BE2C (cell line): ENCODE measurements at regions not wholly inside any gene's neighbourhood (a gene's known extent, or its start where the extent isn't known, plus 50 kb on each side); places are given as distances from the start of the nearest gene placed in this dataset.

Source experiments
- DNase-seq: peaks from one replicate; pipeline ENCODE4 v3.0.0-alpha.2; 2020
- H3K27me3 ChIP-seq: fragments of 250-450 bp; sonication (Bioruptor Pico); 2 replicates; pipeline ENCODE4 v1.5.1; 2020; ENCODE audit warnings: mild to moderate bottlenecking
- H3K36me3 ChIP-seq: fragments of 250-450 bp; sonication (Bioruptor Pico); 2 replicates; pipeline ENCODE4 v1.5.1; 2020; ENCODE audit warnings: mild to moderate bottlenecking
- H3K4me1 ChIP-seq: fragments of 250-450 bp; sonication (Bioruptor Pico); 2 replicates; pipeline ENCODE4 v1.5.1; 2020
- H3K4me3 ChIP-seq: 2 replicates; pipeline ENCODE4 v1.5.1; 2011; ENCODE audit warnings: low read depth, low read length
- H3K9me3 ChIP-seq: fragments of 250-450 bp; sonication (Bioruptor Pico); 2 replicates; pipeline ENCODE4 v1.5.1; 2020
- TF ChIP-seq, protein P1 (sequence below): IDR thresholded peaks from 2 replicates; pipeline ENCODE4 v1.5.1; 2012; ENCODE audit warnings: mild to moderate bottlenecking, low read depth, low read length

DNA sequence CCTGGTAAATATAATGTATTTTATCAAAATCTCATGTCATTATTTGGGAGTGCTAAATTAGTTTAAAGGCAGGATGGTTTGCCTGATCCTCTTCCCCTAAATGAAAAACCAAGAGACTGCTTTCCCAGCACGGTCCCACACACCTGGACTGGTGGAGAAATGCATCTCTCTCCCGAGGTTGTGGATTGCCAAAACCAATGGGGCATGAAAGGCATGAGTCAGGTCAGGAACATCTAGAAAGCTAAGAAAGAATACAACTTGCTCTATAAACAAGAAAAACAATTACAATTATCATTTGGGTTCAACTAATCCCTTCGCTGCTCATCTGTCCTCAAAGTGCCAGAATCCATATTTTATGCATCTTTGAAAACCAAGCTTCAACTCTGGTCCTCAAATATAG is 308.3 kb upstream of the IRAK1BP1 start:
- H3K9me3 ChIP-seq, result peaks cover 2% of the 10 kb centered on the region; the same call in 1 of the 2 replicates
- TF ChIP-seq, protein P1, sequence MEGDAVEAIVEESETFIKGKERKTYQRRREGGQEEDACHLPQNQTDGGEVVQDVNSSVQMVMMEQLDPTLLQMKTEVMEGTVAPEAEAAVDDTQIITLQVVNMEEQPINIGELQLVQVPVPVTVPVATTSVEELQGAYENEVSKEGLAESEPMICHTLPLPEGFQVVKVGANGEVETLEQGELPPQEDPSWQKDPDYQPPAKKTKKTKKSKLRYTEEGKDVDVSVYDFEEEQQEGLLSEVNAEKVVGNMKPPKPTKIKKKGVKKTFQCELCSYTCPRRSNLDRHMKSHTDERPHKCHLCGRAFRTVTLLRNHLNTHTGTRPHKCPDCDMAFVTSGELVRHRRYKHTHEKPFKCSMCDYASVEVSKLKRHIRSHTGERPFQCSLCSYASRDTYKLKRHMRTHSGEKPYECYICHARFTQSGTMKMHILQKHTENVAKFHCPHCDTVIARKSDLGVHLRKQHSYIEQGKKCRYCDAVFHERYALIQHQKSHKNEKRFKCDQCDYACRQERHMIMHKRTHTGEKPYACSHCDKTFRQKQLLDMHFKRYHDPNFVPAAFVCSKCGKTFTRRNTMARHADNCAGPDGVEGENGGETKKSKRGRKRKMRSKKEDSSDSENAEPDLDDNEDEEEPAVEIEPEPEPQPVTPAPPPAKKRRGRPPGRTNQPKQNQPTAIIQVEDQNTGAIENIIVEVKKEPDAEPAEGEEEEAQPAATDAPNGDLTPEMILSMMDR, result no peak
- no peaks in the 10 kb centered on the region for H3K27me3 ChIP-seq
- DNase-seq, result no peak
- no peaks in the 10 kb centered on the region for H3K36me3 ChIP-seq
- no peak overlapping the region for H3K4me3 ChIP-seq
- no peaks in the 10 kb centered on the region for H3K4me1 ChIP-seq

DNA sequence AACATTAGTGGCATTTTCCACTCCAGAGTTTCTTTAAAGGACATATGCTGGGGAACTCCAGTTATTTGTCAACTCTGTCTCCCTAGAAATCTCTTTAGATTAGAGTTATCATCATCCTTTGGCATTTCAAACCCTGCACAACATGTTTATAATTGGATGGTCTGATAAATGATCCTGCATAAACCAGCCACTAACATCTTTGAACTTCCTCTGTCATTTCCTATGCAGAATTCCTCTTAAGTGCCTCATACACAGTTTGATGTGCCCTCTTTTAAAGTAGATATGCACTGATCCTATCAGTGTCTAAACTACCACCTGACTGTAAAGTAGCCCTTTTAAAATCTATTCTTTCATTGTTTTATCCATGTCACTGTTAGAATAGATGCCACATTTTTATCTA is 306.3 kb upstream of the IRAK1BP1 start:
- H3K27me3 ChIP-seq, result no peaks in the 10 kb centered on the region
- TF ChIP-seq, protein P1, result no peak
- peaks cover 2% of the 10 kb centered on the region; the same call in 1 of the 2 replicates for H3K9me3 ChIP-seq
- no peaks in the 10 kb centered on the region for H3K4me1 ChIP-seq
- H3K36me3 ChIP-seq, result no peaks in the 10 kb centered on the region
- no peak overlapping the region for H3K4me3 ChIP-seq
- no peak for DNase-seq

DNA sequence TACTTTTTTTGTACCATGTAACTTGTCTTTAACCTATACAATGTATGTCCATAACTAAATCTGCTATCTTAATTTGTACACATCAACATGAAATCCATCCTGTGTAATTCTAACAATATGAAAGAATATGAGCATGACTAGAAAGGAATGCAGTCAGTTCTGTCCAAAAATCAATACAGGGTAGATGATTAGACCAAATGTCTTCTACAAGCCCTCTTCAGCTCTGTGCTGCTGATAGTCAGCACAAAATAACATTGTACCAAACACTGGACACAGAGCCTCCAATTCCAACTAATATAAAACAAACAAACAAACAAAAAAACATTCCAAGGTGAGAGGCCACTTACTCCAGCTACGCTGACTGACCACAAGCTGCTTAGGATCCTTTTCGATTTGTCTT is 301.4 kb upstream of the IRAK1BP1 start:
- no peak for DNase-seq
- Histone ChIP-seq H3K4me1 (no peaks in the 10 kb centered on the region), H3K4me3 (no peak overlapping the region), H3K27me3 (no peaks in the 10 kb centered on the region), H3K9me3 (no peaks in the 10 kb centered on the region), H3K36me3 (no peaks in the 10 kb centered on the region)
- TF ChIP-seq, protein P1, result no peak

DNA sequence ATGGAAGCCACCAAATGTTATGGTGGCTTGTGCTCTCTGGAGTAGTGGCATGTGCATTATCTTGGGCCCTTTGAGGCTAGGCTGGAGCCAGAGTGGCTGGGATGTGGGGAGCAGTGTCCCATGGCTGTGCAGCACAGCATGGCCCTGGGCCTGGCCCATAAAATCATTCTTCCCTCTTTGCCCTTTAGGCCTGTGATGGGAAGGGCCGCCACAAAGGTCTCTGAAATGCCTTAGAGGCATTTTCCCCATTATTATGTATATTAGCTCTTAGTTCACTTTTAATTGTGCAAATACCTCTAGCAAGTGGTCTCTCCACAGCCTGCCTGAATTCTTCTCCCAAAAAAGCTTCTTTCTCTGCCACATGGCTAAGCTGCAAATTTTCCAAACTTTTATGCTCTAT is 297.3 kb upstream of the IRAK1BP1 start:
- Histone ChIP-seq H3K4me1 (no peaks in the 10 kb centered on the region), H3K36me3 (no peaks in the 10 kb centered on the region), H3K4me3 (no peak overlapping the region), H3K9me3 (peaks cover 5% of the 10 kb centered on the region; the same call in 1 of the 2 replicates), H3K27me3 (no peaks in the 10 kb centered on the region)
- TF ChIP-seq, protein P1, result no peak
- no peak for DNase-seq

DNA sequence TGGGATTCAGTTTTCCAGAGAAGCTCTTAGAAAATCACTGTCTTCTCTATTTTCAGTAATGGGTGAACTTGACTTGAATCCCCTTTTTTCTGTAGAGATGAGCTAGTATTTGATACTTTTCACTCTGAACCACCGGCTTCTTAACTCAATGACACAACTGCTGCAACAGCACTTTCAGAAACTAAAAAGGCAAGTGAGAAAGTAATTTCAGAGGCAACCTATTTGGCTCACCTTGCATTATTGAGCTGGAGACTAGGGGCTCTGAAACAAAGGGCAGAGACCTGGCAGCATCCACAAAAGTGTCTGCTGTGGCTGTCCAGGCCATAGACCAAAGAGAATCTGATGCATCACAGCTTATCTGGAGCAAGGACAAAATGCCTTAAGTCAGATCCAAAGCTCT is 289.8 kb upstream of the IRAK1BP1 start:
- TF ChIP-seq, protein P1, result no peak
- no peaks in the 10 kb centered on the region for H3K4me1 ChIP-seq
- no peak overlapping the region for H3K4me3 ChIP-seq

DNA sequence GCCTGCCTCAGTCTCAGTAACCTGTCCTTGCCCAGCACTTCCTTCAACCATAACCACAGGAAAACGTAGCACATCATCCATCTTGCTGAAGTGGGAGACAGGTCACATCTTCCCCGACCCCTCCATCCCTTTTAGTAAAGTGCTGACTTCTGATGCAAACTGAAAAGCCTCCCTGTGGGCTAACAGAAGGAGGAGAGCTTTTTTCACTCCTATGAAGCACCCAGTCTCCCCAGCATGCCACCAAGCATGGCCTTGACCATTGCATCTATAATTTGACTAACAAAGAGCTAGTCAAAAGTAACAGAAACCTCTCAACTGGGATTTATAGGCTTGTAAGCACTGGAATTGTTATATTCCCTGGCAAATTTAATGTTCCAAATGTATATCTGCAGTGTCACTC is 288.9 kb upstream of the IRAK1BP1 start:
- H3K4me1 ChIP-seq, result no peaks in the 10 kb centered on the region
- no peak overlapping the region for H3K4me3 ChIP-seq
- DNase-seq, result no peak
- TF ChIP-seq, protein P1, result no peak
- H3K9me3 ChIP-seq, result no peaks in the 10 kb centered on the region
- H3K36me3 ChIP-seq, result no peaks in the 10 kb centered on the region
- no peaks in the 10 kb centered on the region for H3K27me3 ChIP-seq

More for the DNA sequence above, 289.8 kb upstream of the IRAK1BP1 start:
- DNase-seq, result no peak
- Histone ChIP-seq H3K36me3 (no peaks in the 10 kb centered on the region), H3K9me3 (no peaks in the 10 kb centered on the region), H3K27me3 (no peaks in the 10 kb centered on the region)
